ENCODE measurements at regions not wholly inside any gene's neighbourhood (a gene's known extent, or its start where the extent isn't known, plus 50 kb on each side); places are given as distances from the start of the nearest gene placed in this dataset.

DNA sequence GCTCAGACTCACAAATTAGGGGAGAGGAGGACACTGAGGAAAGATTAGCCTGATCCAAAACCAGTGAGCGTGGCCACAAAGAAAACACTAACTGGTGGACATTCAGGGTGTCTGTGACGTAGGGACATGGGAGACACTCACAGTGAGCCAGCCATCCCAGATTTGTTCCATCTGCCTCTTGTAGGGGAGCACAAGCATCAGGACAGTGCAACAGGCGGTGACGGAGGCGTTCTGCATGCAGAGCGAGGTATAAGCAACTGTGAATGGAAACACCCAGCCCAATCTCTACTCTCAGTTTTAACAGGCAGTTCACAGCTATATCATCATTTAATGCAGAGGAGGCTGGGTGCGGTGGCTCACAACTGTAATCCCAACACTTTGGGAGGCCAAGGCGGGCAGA lies 52.8 kb upstream of the TOMM7 start:
- ChIA-PET POLR2A (no interaction called here), CTCF (interaction anchor here (0.5 kb wide), 1 partner anchor 210 kb away, joined by 19 read pairs; no protein-coding TSS in a partner anchor)
- no peak overlapping the region for H3K4me3 ChIP-seq (ENCODE audit: low read depth in 2 of 2, low read length in 2 of 2)
- H3K9me3 ChIP-seq (ENCODE audit: control insufficient read depth, insufficient read depth, low read depth, low read length): no peaks in the 10 kb centered on the region
- no peaks in the 10 kb centered on the region for H3K27me3 ChIP-seq (ENCODE audit: control insufficient read depth, insufficient read depth, low read length)
- BruUV-seq (replicated peaks): no TSS peak
- DNase-seq (ENCODE audit: low read depth, low spot score): no peak
- H3K4me1 ChIP-seq (ENCODE audit: control insufficient read depth, insufficient read depth, low read length): no peaks in the 10 kb centered on the region
- H3K27ac ChIP-seq (ENCODE audit: low read length): no peak overlapping the region
- TF ChIP-seq SIN3A (IDR thresholded peaks at IDR 0.05; ENCODE audit: borderline replicate concordance, insufficient read depth, low read depth, low read length) (no peak), POLR2AphosphoS5 (IDR thresholded peaks at IDR 0.05; ENCODE audit: low read depth, low read length) (no peak), TCF7L2 (IDR thresholded peaks at IDR 0.05; ENCODE audit: low read depth, low read length) (no peak)
- TF ChIP-seq, protein P1, sequence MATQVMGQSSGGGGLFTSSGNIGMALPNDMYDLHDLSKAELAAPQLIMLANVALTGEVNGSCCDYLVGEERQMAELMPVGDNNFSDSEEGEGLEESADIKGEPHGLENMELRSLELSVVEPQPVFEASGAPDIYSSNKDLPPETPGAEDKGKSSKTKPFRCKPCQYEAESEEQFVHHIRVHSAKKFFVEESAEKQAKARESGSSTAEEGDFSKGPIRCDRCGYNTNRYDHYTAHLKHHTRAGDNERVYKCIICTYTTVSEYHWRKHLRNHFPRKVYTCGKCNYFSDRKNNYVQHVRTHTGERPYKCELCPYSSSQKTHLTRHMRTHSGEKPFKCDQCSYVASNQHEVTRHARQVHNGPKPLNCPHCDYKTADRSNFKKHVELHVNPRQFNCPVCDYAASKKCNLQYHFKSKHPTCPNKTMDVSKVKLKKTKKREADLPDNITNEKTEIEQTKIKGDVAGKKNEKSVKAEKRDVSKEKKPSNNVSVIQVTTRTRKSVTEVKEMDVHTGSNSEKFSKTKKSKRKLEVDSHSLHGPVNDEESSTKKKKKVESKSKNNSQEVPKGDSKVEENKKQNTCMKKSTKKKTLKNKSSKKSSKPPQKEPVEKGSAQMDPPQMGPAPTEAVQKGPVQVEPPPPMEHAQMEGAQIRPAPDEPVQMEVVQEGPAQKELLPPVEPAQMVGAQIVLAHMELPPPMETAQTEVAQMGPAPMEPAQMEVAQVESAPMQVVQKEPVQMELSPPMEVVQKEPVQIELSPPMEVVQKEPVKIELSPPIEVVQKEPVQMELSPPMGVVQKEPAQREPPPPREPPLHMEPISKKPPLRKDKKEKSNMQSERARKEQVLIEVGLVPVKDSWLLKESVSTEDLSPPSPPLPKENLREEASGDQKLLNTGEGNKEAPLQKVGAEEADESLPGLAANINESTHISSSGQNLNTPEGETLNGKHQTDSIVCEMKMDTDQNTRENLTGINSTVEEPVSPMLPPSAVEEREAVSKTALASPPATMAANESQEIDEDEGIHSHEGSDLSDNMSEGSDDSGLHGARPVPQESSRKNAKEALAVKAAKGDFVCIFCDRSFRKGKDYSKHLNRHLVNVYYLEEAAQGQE (IDR thresholded peaks at IDR 0.05; ENCODE audit: insufficient read depth in 1 of 2, low read depth in 2 of 2, low read length in 1 of 2): no peak
- TF ChIP-seq, protein P2, sequence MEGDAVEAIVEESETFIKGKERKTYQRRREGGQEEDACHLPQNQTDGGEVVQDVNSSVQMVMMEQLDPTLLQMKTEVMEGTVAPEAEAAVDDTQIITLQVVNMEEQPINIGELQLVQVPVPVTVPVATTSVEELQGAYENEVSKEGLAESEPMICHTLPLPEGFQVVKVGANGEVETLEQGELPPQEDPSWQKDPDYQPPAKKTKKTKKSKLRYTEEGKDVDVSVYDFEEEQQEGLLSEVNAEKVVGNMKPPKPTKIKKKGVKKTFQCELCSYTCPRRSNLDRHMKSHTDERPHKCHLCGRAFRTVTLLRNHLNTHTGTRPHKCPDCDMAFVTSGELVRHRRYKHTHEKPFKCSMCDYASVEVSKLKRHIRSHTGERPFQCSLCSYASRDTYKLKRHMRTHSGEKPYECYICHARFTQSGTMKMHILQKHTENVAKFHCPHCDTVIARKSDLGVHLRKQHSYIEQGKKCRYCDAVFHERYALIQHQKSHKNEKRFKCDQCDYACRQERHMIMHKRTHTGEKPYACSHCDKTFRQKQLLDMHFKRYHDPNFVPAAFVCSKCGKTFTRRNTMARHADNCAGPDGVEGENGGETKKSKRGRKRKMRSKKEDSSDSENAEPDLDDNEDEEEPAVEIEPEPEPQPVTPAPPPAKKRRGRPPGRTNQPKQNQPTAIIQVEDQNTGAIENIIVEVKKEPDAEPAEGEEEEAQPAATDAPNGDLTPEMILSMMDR (IDR thresholded peaks at IDR 0.05): no peak
- ATAC-seq: no peak
- in situ Hi-C loops (cut with HindIII; ENCODE audit: low pct_unique_long_range_greater_than_20kb, low sequenced_read_pairs) (no loop called here), intact Hi-C loops (cut with micrococcal nuclease; ENCODE audit: unreplicated experiment) (no loop called here)
- H3K36me3 ChIP-seq (ENCODE audit: control insufficient read depth, insufficient read depth, low read length): no peaks in the 10 kb centered on the region

DNA sequence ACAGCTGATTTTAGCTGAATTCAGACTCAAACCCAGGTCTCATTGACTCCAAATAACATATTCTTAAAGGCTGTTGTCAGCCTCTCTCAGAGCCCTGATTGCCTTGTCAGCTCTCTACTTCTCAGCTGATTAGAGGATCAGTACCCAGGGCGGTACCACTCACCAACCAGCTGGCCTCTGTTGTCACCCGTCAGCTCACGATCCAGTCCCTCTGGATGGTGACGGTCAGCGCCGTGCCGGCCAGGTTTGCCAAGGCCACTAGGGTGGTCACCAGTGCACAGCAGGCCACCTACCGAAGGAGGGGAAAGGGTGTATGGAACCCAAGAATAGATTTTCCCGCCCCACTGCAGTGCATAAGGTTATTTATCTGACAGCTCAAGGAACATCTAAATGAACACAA lies 52.3 kb upstream of the TOMM7 start:
- no peaks in the 10 kb centered on the region for H3K27me3 ChIP-seq (ENCODE audit: control insufficient read depth, insufficient read depth, low read length)
- H3K4me1 ChIP-seq (ENCODE audit: control insufficient read depth, insufficient read depth, low read length): no peaks in the 10 kb centered on the region
- H3K36me3 ChIP-seq (ENCODE audit: control insufficient read depth, insufficient read depth, low read length): no peaks in the 10 kb centered on the region
- POLR2A ChIA-PET: interaction anchor here (0.6 kb wide), 1 partner anchor 11 kb away, joined by 4 read pairs; no protein-coding TSS in a partner anchor
- intact Hi-C loops (cut with micrococcal nuclease; ENCODE audit: unreplicated experiment): no loop called here
- no peak overlapping the region for H3K27ac ChIP-seq (ENCODE audit: low read length)
- ATAC-seq (no peak), DNase-seq (ENCODE audit: low read depth, low spot score) (no peak)
- no peaks in the 10 kb centered on the region for H3K9me3 ChIP-seq (ENCODE audit: control insufficient read depth, insufficient read depth, low read depth, low read length)
- BruUV-seq (replicated peaks): no TSS peak
- CTCF ChIA-PET: no interaction called here
- TF ChIP-seq SIN3A (IDR thresholded peaks at IDR 0.05; ENCODE audit: borderline replicate concordance, insufficient read depth, low read depth, low read length): no peak
- TF ChIP-seq, protein P2 (IDR thresholded peaks at IDR 0.05): no peak
- no peak for TF ChIP-seq TCF7L2 (IDR thresholded peaks at IDR 0.05; ENCODE audit: low read depth, low read length)
- no peak for TF ChIP-seq POLR2AphosphoS5 (IDR thresholded peaks at IDR 0.05; ENCODE audit: low read depth, low read length)
- TF ChIP-seq, protein P1 (IDR thresholded peaks at IDR 0.05; ENCODE audit: insufficient read depth in 1 of 2, low read depth in 2 of 2, low read length in 1 of 2): no peak
- H3K4me3 ChIP-seq (ENCODE audit: low read depth in 2 of 2, low read length in 2 of 2): no peak overlapping the region
- in situ Hi-C loops (cut with HindIII; ENCODE audit: low pct_unique_long_range_greater_than_20kb, low sequenced_read_pairs): no loop called here

Data from Panc1 (cell line).